ENCODE measurements at regions not wholly inside any gene's neighbourhood (a gene's known extent, or its start where the extent isn't known, plus 50 kb on each side); places are given as distances from the start of the nearest gene placed in this dataset.

DNA sequence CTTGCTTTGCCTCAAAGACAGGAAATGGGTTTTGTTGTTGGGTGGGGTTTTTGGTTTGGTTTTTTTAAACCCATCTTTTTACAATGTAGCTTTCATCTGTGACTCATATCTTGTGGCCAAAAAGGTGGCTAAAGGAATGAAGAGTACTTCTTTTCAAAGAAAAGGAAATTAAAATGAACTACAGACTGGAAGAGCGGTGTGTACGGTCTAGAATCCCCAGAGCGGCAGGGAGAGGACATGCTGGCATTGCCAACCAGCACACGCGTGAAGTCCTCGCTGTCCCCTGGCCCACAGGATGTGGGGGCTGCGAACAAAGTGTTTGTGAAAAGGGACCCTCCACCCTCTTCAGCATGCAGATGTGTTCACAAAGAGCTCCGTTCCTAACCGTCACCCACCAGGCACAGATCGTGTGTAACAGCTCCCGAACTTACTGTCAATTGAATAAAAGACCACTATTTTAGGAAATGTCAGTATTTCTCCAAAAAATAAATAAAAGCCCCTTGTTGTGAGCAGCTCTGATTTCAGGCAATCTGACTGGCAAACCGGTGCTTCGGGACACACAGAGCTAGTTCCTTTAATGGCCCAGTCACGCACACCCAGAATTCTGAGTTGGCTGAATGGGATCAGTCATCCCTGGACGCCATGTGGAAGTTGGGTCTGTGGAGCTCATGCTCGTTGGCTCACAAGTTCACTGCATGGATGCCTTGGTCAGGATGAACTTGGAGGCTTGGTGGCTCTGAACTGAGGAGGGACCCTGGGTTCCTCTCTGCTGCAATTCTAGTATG, 602.9 kb downstream of the NPHP4 start:
- TF ChIP-seq, protein P1, sequence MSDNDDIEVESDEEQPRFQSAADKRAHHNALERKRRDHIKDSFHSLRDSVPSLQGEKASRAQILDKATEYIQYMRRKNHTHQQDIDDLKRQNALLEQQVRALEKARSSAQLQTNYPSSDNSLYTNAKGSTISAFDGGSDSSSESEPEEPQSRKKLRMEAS (IDR thresholded peaks at IDR 0.05): no peak
- TF ChIP-seq, protein P2, sequence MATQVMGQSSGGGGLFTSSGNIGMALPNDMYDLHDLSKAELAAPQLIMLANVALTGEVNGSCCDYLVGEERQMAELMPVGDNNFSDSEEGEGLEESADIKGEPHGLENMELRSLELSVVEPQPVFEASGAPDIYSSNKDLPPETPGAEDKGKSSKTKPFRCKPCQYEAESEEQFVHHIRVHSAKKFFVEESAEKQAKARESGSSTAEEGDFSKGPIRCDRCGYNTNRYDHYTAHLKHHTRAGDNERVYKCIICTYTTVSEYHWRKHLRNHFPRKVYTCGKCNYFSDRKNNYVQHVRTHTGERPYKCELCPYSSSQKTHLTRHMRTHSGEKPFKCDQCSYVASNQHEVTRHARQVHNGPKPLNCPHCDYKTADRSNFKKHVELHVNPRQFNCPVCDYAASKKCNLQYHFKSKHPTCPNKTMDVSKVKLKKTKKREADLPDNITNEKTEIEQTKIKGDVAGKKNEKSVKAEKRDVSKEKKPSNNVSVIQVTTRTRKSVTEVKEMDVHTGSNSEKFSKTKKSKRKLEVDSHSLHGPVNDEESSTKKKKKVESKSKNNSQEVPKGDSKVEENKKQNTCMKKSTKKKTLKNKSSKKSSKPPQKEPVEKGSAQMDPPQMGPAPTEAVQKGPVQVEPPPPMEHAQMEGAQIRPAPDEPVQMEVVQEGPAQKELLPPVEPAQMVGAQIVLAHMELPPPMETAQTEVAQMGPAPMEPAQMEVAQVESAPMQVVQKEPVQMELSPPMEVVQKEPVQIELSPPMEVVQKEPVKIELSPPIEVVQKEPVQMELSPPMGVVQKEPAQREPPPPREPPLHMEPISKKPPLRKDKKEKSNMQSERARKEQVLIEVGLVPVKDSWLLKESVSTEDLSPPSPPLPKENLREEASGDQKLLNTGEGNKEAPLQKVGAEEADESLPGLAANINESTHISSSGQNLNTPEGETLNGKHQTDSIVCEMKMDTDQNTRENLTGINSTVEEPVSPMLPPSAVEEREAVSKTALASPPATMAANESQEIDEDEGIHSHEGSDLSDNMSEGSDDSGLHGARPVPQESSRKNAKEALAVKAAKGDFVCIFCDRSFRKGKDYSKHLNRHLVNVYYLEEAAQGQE (IDR thresholded peaks at IDR 0.05): no peak
- no peak for TF ChIP-seq GABPA (IDR thresholded peaks at IDR 0.05 in 1 of 2, conservative IDR thresholded peaks at IDR 0.05 in 1 of 2)
- TF ChIP-seq, protein P3, sequence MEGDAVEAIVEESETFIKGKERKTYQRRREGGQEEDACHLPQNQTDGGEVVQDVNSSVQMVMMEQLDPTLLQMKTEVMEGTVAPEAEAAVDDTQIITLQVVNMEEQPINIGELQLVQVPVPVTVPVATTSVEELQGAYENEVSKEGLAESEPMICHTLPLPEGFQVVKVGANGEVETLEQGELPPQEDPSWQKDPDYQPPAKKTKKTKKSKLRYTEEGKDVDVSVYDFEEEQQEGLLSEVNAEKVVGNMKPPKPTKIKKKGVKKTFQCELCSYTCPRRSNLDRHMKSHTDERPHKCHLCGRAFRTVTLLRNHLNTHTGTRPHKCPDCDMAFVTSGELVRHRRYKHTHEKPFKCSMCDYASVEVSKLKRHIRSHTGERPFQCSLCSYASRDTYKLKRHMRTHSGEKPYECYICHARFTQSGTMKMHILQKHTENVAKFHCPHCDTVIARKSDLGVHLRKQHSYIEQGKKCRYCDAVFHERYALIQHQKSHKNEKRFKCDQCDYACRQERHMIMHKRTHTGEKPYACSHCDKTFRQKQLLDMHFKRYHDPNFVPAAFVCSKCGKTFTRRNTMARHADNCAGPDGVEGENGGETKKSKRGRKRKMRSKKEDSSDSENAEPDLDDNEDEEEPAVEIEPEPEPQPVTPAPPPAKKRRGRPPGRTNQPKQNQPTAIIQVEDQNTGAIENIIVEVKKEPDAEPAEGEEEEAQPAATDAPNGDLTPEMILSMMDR (IDR thresholded peaks at IDR 0.05; ENCODE audit: low read depth, low read length, missing input control): no peak
- TF ChIP-seq TAF1 (conservative IDR thresholded peaks at IDR 0.05): no peak
- TF ChIP-seq, protein P4, sequence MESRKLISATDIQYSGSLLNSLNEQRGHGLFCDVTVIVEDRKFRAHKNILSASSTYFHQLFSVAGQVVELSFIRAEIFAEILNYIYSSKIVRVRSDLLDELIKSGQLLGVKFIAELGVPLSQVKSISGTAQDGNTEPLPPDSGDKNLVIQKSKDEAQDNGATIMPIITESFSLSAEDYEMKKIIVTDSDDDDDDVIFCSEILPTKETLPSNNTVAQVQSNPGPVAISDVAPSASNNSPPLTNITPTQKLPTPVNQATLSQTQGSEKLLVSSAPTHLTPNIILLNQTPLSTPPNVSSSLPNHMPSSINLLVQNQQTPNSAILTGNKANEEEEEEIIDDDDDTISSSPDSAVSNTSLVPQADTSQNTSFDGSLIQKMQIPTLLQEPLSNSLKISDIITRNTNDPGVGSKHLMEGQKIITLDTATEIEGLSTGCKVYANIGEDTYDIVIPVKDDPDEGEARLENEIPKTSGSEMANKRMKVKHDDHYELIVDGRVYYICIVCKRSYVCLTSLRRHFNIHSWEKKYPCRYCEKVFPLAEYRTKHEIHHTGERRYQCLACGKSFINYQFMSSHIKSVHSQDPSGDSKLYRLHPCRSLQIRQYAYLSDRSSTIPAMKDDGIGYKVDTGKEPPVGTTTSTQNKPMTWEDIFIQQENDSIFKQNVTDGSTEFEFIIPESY (IDR thresholded peaks at IDR 0.05): no peak
- TF ChIP-seq, protein P5, sequence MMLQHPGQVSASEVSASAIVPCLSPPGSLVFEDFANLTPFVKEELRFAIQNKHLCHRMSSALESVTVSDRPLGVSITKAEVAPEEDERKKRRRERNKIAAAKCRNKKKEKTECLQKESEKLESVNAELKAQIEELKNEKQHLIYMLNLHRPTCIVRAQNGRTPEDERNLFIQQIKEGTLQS (IDR thresholded peaks at IDR 0.05): no peak
- TF ChIP-seq YY1 (IDR thresholded peaks at IDR 0.05): no peak
- TF ChIP-seq SP1 (IDR thresholded peaks at IDR 0.05): no peak
- TF ChIP-seq JUND (IDR thresholded peaks at IDR 0.05): no peak
- TF ChIP-seq NR2F2 (IDR thresholded peaks at IDR 0.05): no peak
- no peak for TF ChIP-seq RXRA (IDR thresholded peaks at IDR 0.05)
- no peak for TF ChIP-seq FOXA1 (IDR thresholded peaks at IDR 0.05)
